ENCODE measurements at regions not wholly inside any gene's neighbourhood (a gene's known extent, or its start where the extent isn't known, plus 50 kb on each side); places are given as distances from the start of the nearest gene placed in this dataset.

GRCh38 chr2:176388861-176389260, 119.6 kb downstream of the MTX2 start:
- DNase-seq: no peak

GRCh38 chr2:176390276-176391147, 121.3 kb downstream of the MTX2 start:
- no peak for DNase-seq

GRCh38 chr2:176391148-176391419, 121.8 kb downstream of the MTX2 start:
- DNase-seq: no peak

- no peak for DNase-seq
Observed at GRCh38 chr2:176392249-176392648, 123.0 kb downstream of the MTX2 start.

- no peak for DNase-seq
Observed at GRCh38 chr2:176392744-176393414, 123.6 kb downstream of the MTX2 start.

GRCh38 chr2:176395273-176395854, 126.1 kb downstream of the MTX2 start:
- DNase-seq: no peak

GRCh38 chr2:176398243-176399073, 129.2 kb downstream of the MTX2 start:
- DNase-seq: no peak

- no peak for DNase-seq
Observed at GRCh38 chr2:176399074-176399598, 129.9 kb downstream of the MTX2 start.

- DNase-seq: no peak
Observed at GRCh38 chr2:176405477-176405876, 136.2 kb downstream of the MTX2 start.

- DNase-seq: peak; percentile 62
Observed at GRCh38 chr2:176407706-176408105, 138.5 kb downstream of the MTX2 start.

GRCh38 chr2:176409671-176410070, 140.4 kb downstream of the MTX2 start:
- DNase-seq: no peak

GRCh38 chr2:176412136-176412535, 142.9 kb downstream of the MTX2 start:
- no peak for DNase-seq

GRCh38 chr2:176413786-176414185, 144.5 kb downstream of the MTX2 start:
- no peak for DNase-seq

- DNase-seq: no peak
Observed at GRCh38 chr2:176414641-176415040, 145.4 kb downstream of the MTX2 start.

- DNase-seq: no peak
Observed at GRCh38 chr2:176415174-176415895, 146.1 kb downstream of the MTX2 start.

GRCh38 chr2:176415937-176416499, 146.8 kb downstream of the MTX2 start:
- DNase-seq: no peak

- DNase-seq: no peak
Observed at GRCh38 chr2:176418768-176419167, 149.5 kb downstream of the MTX2 start.

- no peak for DNase-seq
Observed at GRCh38 chr2:176419591-176420071, 150.4 kb downstream of the MTX2 start.

- peak; percentile 78 for DNase-seq
Observed at GRCh38 chr2:176421297-176422050, 152.2 kb downstream of the MTX2 start.

GRCh38 chr2:176423819-176424218, 154.6 kb downstream of the MTX2 start:
- DNase-seq: no peak
